ENCODE measurements at regions not wholly inside any gene's neighbourhood (a gene's known extent, or its start where the extent isn't known, plus 50 kb on each side); places are given as distances from the start of the nearest gene placed in this dataset.

GRCh38 chr1:157237981-157238380, 99.8 kb upstream of the ETV3 start (continued):
- TF ChIP-seq, protein P1, sequence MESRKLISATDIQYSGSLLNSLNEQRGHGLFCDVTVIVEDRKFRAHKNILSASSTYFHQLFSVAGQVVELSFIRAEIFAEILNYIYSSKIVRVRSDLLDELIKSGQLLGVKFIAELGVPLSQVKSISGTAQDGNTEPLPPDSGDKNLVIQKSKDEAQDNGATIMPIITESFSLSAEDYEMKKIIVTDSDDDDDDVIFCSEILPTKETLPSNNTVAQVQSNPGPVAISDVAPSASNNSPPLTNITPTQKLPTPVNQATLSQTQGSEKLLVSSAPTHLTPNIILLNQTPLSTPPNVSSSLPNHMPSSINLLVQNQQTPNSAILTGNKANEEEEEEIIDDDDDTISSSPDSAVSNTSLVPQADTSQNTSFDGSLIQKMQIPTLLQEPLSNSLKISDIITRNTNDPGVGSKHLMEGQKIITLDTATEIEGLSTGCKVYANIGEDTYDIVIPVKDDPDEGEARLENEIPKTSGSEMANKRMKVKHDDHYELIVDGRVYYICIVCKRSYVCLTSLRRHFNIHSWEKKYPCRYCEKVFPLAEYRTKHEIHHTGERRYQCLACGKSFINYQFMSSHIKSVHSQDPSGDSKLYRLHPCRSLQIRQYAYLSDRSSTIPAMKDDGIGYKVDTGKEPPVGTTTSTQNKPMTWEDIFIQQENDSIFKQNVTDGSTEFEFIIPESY (IDR thresholded peaks at IDR 0.05; ENCODE audit: borderline replicate concordance, low read depth) = no peak
- no peak for TF ChIP-seq GABPA (IDR thresholded peaks at IDR 0.05; ENCODE audit: low read depth)
- TF ChIP-seq, protein P2, sequence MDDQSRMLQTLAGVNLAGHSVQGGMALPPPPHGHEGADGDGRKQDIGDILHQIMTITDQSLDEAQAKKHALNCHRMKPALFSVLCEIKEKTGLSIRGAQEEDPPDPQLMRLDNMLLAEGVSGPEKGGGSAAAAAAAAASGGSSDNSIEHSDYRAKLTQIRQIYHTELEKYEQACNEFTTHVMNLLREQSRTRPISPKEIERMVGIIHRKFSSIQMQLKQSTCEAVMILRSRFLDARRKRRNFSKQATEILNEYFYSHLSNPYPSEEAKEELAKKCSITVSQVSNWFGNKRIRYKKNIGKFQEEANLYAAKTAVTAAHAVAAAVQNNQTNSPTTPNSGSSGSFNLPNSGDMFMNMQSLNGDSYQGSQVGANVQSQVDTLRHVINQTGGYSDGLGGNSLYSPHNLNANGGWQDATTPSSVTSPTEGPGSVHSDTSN (IDR thresholded peaks at IDR 0.05) = no peak
- no peak for TF ChIP-seq ELF1 (IDR thresholded peaks at IDR 0.05)
- no peak for TF ChIP-seq SIN3A (IDR thresholded peaks at IDR 0.05; ENCODE audit: borderline replicate concordance, low read depth, low read length)
- no peak for TF ChIP-seq SMC3 (IDR thresholded peaks at IDR 0.05; ENCODE audit: low read depth, low read length)
- TF ChIP-seq, protein P3, sequence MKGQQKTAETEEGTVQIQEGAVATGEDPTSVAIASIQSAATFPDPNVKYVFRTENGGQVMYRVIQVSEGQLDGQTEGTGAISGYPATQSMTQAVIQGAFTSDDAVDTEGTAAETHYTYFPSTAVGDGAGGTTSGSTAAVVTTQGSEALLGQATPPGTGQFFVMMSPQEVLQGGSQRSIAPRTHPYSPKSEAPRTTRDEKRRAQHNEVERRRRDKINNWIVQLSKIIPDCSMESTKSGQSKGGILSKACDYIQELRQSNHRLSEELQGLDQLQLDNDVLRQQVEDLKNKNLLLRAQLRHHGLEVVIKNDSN (IDR thresholded peaks at IDR 0.05; ENCODE audit: borderline replicate concordance, low read depth) = no peak
- no peak for TF ChIP-seq CHD2 (IDR thresholded peaks at IDR 0.05; ENCODE audit: low read length, partially characterized antibody)

GRCh38 chr1:157237522-157237921, 99.3 kb upstream of the ETV3 start:
- Histone ChIP-seq H4K20me1 (ENCODE audit: insufficient read depth) (no peaks in the 10 kb centered on the region), H3F3A (replicated peaks; ENCODE audit: insufficient read depth) (no peaks in the 10 kb centered on the region), H3K36me3 (replicated peaks in 1 of 2; ENCODE audit: control insufficient read depth in 1 of 2, insufficient read depth in 2 of 2, low read length in 1 of 2) (no peaks in the 10 kb centered on the region), H3K27ac (ENCODE audit: low read depth in 2 of 2, low read length in 1 of 2) (no peak overlapping the region), H2AFZ (ENCODE audit: low read depth) (no peak overlapping the region), H3K4me1 (ENCODE audit: control insufficient read depth in 1 of 2, insufficient read depth in 2 of 2, low read depth in 1 of 2, low read length in 1 of 2) (no peaks in the 10 kb centered on the region), H3K4me3 (ENCODE audit: low read depth in 2 of 2, low read length in 1 of 2) (no peak overlapping the region), H3K9me3 (no peaks in the 10 kb centered on the region), H3K27me3 (ENCODE audit: insufficient read depth) (peaks cover 5% of the 10 kb centered on the region; the same call in 1 of the 2 replicates), H3K9ac (no peak overlapping the region), H3K9me2 (no peaks in the 10 kb centered on the region), H3K4me2 (no peak overlapping the region), H3K79me2 (ENCODE audit: insufficient read depth) (no peaks in the 10 kb centered on the region)
- ChIA-PET CTCF (no interaction called here), POLR2A (no interaction called here)
- DNase-seq = no peak
- WGBS (ENCODE audit: low lambda C conversion rate) = 9% methylated on average over 4 of the region's 4 CpGs
- TF ChIP-seq FOXJ3 (CRISPR knock-in tag; IDR thresholded peaks at IDR 0.05) = no peak
- TF ChIP-seq TAF1 (IDR thresholded peaks at IDR 0.05; ENCODE audit: borderline replicate concordance, low read depth, low read length) = no peak
- TF ChIP-seq, protein P2 (IDR thresholded peaks at IDR 0.05) = no peak
- TF ChIP-seq MEF2A (IDR thresholded peaks at IDR 0.05; ENCODE audit: borderline replicate concordance, low read depth) = no peak
- TF ChIP-seq EZH2phosphoT487 (IDR thresholded peaks at IDR 0.05; ENCODE audit: borderline replicate concordance, low read depth) = no peak
- TF ChIP-seq MXI1 (IDR thresholded peaks at IDR 0.05; ENCODE audit: low read depth, low read length) = no peak
- TF ChIP-seq RCOR1 (IDR thresholded peaks at IDR 0.05; ENCODE audit: low read length) = no peak
- no peak for TF ChIP-seq NFIC (IDR thresholded peaks at IDR 0.05; ENCODE audit: borderline replicate concordance)
- TF ChIP-seq REST (IDR thresholded peaks at IDR 0.05; ENCODE audit: low read depth, low read length) = no peak
- TF ChIP-seq RXRA (IDR thresholded peaks at IDR 0.05; ENCODE audit: borderline replicate concordance, low read depth) = no peak
- no peak for TF ChIP-seq POLR2AphosphoS5 (IDR thresholded peaks at IDR 0.05; ENCODE audit: low read depth, low read length)
- TF ChIP-seq TEAD4 (IDR thresholded peaks at IDR 0.05; ENCODE audit: borderline replicate concordance, insufficient read depth) = no peak

All from SK-N-SH (cell line).